Posterior cingulate gyrus (tissue), 11 donors: ENCODE measurements at regions not wholly inside any gene's neighbourhood (a gene's known extent, or its start where the extent isn't known, plus 50 kb on each side); places are given as distances from the start of the nearest gene placed in this dataset.

Experiments used
- DNase-seq, 10 donors: peaks; one replicate each; pipeline versions ENCODE4 v3.0.0 to v3.0.0-alpha.2; 2020 to 2021; ENCODE audit warnings: mixed read lengths in 3 of 10
- intact Hi-C: fragments of 100-400 bp; cut with DNase I; formaldehyde crosslinking; loops from one replicate; pipeline ENCODE4 v1.15.1; 2023

DNA sequence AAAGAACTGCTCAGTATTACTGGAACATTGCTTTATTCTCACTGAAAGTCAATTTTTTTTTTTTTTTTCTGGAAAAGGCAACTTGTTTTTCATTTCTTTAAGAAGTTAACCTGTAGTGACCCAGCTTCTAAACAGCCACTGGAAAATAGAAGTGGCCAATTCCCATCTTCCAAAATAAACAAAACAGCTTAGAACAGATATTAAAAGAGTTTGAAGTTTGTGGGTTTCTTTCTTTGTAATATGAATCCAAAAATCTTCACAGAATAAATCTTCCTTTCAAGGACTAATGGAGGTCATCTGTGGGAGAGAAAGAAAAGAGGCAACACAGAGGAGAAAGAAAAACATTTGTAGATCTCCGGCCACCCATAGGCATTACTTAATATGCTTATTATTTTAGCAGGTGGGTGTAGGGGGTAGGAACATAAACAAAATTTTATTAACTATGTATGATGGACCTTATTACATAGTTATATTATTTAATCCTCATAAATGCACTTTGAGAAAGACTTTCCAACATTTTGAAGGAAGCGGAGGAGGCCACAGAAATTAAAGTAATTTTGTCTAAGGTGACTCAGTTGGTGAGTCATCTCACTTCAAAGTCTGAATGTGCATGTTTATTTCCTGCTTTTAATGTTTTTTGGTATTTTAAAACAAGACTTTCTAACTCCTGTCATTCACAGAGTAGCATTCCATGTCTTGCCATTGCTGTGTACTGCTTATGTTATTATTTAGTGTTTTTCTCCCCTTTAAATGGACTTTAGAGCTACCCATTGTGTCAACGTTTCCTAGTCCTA is 1791.8 kb upstream of the WWC1 start:
- no peak for DNase-seq
- intact Hi-C loops: no loop called here

- DNase-seq: no peak
- intact Hi-C loops: no loop called here
Measured at GRCh38 chr5:166503506-166503905, 1787.9 kb upstream of the WWC1 start.

DNA sequence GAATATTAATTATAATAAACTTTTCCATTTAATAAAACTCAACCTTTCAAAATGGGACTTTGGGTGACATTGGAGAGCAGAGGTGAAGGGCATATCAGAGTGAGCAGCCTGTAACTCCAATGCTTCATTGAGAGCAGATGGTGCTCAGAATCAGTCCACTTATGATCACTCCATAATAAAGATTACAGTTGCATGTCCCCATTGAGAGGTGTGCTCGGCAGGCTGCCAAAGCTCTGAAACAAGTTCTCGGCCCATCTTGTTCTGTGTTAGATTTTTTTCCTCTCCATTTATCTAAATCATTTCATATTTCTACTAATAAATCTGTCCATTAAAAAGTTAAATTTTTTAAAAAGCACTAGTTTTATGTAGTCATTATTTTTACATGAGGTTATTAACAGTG is 1786.4 kb upstream of the WWC1 start:
- DNase-seq: no peak
- intact Hi-C loops: no loop called here

GRCh38 chr5:166505544-166505943 is 1785.9 kb upstream of the WWC1 start:
- DNase-seq: no peak
- intact Hi-C loops: no loop called here

DNA sequence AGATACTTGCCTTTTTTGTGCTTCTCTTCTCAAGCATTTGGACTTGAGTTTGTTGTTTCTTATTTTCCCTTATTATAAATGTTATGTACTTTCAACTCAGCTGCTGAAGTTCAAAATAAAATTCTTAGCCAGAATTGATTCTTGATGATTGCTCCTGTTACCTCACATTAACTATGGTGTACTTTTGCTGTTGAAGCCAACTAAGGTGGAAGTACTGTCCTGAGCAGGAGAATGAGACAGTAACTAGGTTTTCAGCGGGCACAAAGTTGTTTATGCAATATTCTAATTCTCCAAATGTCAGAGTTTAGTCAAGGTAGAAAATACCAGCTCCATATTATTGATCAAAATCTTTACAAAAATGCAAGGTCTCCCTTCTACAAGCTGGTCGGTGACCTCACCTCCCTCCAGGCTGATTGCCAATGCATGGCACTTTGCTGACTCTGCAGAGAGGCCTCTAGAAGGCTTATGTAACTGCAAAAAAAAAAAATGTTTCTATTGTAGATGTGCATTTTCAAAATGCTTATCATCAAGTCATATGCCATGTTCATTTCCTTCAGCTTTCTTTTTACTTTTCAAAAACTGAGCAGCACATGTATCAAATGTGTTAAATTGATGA is 1783.5 kb upstream of the WWC1 start:
- intact Hi-C loops: no loop called here

DNA sequence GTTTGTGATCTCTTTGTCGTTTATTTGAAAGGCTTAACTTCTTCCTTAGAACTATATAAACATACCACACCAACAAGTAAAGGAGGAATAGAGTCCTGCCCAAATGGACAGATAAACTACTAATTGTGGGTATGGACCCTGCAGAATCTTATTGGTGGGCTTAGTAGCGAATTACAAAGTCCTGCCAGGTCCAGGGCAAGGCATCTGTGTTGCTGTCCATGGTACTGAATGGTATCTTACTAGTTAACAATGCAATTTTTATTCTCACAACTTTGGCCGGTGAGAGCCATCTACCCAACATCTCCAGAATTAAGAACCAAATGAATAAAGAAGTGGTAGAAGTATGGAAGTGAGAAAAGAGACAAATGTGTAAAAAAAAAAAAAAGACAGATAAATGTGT is 1782.4 kb upstream of the WWC1 start:
- intact Hi-C loops: no loop called here
- DNase-seq: no peak

More for the DNA sequence above, 1783.5 kb upstream of the WWC1 start:
- no peak for DNase-seq

GRCh38 chr5:166517976-166518375 is 1773.5 kb upstream of the WWC1 start:
- intact Hi-C loops: no loop called here
- DNase-seq: peak in 1 of 10 donors; percentile 74

DNA sequence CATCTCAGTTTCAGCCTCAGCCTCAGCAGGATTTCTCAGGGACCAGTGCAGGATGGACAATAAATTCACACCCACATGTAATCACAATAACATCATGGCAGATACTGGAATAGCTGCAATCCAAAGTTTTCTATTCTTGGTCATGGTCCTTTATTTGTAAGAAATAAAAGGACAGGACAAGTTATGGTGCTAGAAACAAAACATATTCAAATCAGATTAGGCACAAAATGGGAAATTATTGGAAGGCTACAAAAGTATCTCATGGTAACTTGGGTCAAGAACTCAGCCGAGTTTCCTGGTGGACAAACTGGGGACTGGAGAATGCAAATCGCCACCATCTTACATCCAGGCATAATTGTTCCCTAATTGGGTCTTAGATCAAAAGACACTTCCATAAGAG is 1768.2 kb upstream of the WWC1 start:
- intact Hi-C loops: no loop called here

DNA sequence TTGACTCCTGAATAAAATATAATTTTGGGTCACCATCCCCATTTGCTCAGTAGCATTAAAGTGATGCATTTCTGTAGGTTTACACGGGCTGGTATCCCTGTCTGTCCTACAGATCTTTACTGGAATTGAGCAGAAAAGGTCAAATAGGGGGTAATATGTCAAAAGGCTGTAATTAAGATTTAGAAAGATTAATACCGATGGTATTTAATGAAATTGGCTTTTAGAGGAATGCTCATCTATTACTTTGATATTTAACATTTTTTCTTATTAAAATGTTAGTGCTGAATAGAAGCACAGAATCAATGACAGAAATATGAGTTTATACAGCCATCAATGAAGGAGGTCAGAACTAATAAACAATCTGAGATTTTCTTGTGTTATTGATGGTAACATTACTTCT is 1762.2 kb upstream of the WWC1 start:
- no peak for DNase-seq
- intact Hi-C loops: no loop called here

More for the DNA sequence above, 1768.2 kb upstream of the WWC1 start:
- no peak for DNase-seq

DNA sequence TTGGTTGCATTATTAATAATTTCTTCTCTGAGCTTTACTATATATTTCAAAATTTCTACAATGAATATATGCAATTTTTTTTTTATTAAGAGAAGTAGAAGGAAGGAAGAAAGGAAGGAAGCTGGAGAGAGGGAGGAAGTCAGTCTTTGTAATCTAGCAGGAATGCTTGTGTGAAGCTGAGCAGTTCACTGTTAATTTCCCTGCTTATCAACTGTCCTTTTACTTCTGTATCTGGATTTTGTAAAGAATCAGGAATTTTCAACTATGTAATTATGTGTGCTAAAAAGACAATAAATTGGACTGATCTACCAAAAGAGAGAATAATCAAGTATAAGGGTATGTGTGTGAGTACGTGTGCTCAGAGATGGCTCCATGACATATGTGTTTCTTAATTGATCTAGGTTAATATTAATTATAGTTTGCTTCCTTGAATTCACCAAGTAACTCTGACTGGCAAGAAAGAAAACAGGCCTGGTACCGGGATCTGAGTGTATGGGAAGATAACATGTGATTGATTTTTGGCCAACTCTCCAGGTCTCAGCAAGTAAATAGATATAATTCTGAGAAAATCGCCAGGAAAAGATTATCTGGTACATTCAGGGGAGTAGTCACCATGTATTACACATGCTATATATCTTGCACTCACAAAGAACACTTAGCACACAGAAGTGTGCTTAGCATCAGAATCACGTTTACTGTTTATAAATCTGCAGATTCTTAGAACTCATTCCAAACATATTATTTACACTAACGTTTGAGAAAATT is 1758.8 kb upstream of the WWC1 start:
- intact Hi-C loops: no loop called here
- no peak for DNase-seq

DNA sequence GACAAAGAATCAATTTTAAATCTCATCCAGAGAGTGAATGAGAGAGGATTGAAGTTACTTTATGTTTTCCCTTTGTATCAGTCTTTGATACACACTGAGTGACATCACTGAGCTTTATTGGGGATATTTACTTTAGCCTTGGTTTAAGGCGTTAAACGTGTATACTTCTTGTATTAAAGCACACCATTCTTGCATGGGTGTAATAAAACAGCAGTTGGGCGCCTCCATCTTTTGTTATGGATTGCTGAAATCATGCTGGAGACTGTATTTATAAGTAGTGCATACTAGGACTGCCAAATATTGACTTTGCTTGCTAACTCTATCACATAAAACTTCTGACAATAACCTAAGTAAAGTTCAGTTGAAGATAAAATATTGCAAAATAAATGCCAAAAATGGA is 1755.8 kb upstream of the WWC1 start:
- DNase-seq: no peak
- intact Hi-C loops: no loop called here

GRCh38 chr5:166540156-166540555 is 1751.3 kb upstream of the WWC1 start:
- intact Hi-C loops: no loop called here
- DNase-seq: no peak

GRCh38 chr5:166551384-166551783 is 1740.1 kb upstream of the WWC1 start:
- intact Hi-C loops: no loop called here
- DNase-seq: peak in 1 of 10 donors; percentile 26

- intact Hi-C loops: no loop called here
- DNase-seq: no peak
Measured at GRCh38 chr5:166553778-166554177, 1737.7 kb upstream of the WWC1 start.

- intact Hi-C loops: no loop called here
Measured at GRCh38 chr5:166561759-166562158, 1729.7 kb upstream of the WWC1 start.

GRCh38 chr5:166562246-166562645 is 1729.2 kb upstream of the WWC1 start:
- intact Hi-C loops: no loop called here
- DNase-seq: no peak

More at GRCh38 chr5:166561759-166562158, 1729.7 kb upstream of the WWC1 start:
- no peak for DNase-seq

GRCh38 chr5:166566725-166567124 is 1724.7 kb upstream of the WWC1 start:
- DNase-seq: no peak
- intact Hi-C loops: no loop called here

GRCh38 chr5:166570865-166571264 is 1720.6 kb upstream of the WWC1 start:
- intact Hi-C loops: no loop called here
- DNase-seq: no peak

GRCh38 chr5:166571668-166572067 is 1719.8 kb upstream of the WWC1 start:
- intact Hi-C loops: no loop called here
- no peak for DNase-seq

DNA sequence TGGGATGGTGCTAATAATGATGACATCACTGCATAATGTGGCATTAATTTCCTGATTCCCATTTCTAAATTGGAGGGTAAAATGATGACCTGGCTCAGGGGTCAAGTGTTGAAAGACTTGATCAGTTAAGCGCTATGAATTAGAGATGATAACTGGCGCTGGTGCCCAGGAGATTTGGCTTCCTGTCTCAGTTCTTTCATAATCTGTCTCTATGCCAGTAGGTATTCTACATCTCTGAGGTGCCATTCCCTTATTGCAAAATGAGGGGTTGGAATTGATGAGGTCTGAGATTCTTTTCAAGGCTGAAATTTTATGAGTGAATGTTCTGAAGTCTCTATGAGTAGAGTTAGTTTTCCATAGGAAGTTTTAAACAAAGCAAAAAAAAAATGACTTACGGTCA is 1715.1 kb upstream of the WWC1 start:
- DNase-seq: no peak
- intact Hi-C loops: no loop called here

GRCh38 chr5:166581826-166582225 is 1709.6 kb upstream of the WWC1 start:
- intact Hi-C loops: no loop called here
- no peak for DNase-seq

GRCh38 chr5:166582416-166582815 is 1709.0 kb upstream of the WWC1 start:
- no peak for DNase-seq
- intact Hi-C loops: no loop called here
